NB4 (cell line): ENCODE measurements at regions not wholly inside any gene's neighbourhood (a gene's known extent, or its start where the extent isn't known, plus 50 kb on each side); places are given as distances from the start of the nearest gene placed in this dataset.

Experiments used
- POLR2A ChIP-seq: IDR thresholded peaks from 2 replicates; pipeline ENCODE4 v1.6.1; 2011; ENCODE audit warnings: mild to moderate bottlenecking; ENCODE audit not compliant: insufficient read length; ENCODE audit errors: extremely low read depth
- TF ChIP-seq, protein P1 (sequence below): IDR thresholded peaks from one replicate; pipeline ENCODE4 v1.5.1; 2012; ENCODE audit warnings: low read depth, low read length

DNA sequence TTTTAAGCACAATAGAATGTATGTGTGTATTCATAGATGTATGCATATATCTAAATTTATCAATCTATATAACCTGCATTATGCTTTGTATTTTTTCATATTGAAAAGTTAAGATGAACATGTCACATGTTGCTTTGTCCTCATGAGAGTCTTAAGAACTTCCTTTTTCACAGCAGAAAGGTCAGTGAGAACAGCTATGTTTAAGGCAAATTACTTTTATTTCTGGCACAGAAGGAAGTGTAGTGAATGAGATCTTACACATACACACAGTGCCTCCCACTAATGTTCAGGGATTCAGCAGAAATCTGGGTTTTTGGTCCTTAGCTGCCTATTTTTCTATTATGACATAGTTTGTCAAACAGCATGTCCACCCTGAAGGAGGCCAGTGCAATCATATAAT, 134.8 kb downstream of the TMEM26 start:
- no peak for TF ChIP-seq POLR2A
- TF ChIP-seq, protein P1, sequence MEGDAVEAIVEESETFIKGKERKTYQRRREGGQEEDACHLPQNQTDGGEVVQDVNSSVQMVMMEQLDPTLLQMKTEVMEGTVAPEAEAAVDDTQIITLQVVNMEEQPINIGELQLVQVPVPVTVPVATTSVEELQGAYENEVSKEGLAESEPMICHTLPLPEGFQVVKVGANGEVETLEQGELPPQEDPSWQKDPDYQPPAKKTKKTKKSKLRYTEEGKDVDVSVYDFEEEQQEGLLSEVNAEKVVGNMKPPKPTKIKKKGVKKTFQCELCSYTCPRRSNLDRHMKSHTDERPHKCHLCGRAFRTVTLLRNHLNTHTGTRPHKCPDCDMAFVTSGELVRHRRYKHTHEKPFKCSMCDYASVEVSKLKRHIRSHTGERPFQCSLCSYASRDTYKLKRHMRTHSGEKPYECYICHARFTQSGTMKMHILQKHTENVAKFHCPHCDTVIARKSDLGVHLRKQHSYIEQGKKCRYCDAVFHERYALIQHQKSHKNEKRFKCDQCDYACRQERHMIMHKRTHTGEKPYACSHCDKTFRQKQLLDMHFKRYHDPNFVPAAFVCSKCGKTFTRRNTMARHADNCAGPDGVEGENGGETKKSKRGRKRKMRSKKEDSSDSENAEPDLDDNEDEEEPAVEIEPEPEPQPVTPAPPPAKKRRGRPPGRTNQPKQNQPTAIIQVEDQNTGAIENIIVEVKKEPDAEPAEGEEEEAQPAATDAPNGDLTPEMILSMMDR, result no peak
